Heart left ventricle (tissue), 13 donors: ENCODE measurements at regions not wholly inside any gene's neighbourhood (a gene's known extent, or its start where the extent isn't known, plus 50 kb on each side); places are given as distances from the start of the nearest gene placed in this dataset.

Experiments used
- CTCF ChIP-seq, 12 donors: fragments of 200-600 bp; sonication (generic) in 4 of 12; IDR thresholded peaks; one replicate each; pipeline versions ENCODE4 v1.5.0 to v1.8.0; 2018 to 2022; ENCODE audit warnings: antibody characterized with exemption in 12 of 12, mild to moderate bottlenecking in 5 of 12
- POLR2A ChIP-seq, 2 donors: fragments of 450-650 bp; IDR thresholded peaks; one replicate each; pipeline ENCODE4 v1.6.1; 2017; ENCODE audit warnings: antibody characterized with exemption in 2 of 2, mild to moderate bottlenecking in 2 of 2, moderate library complexity in 2 of 2
- donor health status: ischemic (EF 13 %, LVEDD 7.1; RV severe dilation, severe dysfunction).
- donor health status: DM: no; HTN: yes; CAD: no.
- donor health status: DM: no; HTN: no; CAD: no.
- donor health status: ischemic (EF 25% LVEDD 6.9; RV normal size, moderate dysfunction).
- donor health status: ischemic (EF 25% LVEDD 5.7; RV mildly dilated, moderate dysfunction).
- donor health status: ischemic (EF 35%, LVEDD 5.7; RV mildly dilated, moderate dysfunction).
- donor health status: nonischemic (EF 11% LVEDD 7.7; RV severe dilation, severe dysfunction).
- donor health status: DM: yes; HTN: yes; CAD: no.
- donor health status: PGD.
- donor health status: ischemic (EF 29% LVEDD 5.4; RV normal size, mild dysfunction).
- donor health status: nonischemic (EF 23%, LVEDD 6.1; RV moderate dilation, normal function).

GRCh38 chr3:20683910-20684309, 497.9 kb upstream of the SGO1 start:
- TF ChIP-seq CTCF (IDR thresholded peaks at IDR 0.05): no peak
- TF ChIP-seq POLR2A (IDR thresholded peaks at IDR 0.05): no peak
